ENCODE measurements at regions not wholly inside any gene's neighbourhood (a gene's known extent, or its start where the extent isn't known, plus 50 kb on each side); places are given as distances from the start of the nearest gene placed in this dataset.

GRCh38 chr5:33210978-33211377, 229.8 kb upstream of the TARS1 start:
- Histone ChIP-seq H3K9me3 (no peaks in the 10 kb centered on the region), H3K4me1 (no peaks in the 10 kb centered on the region), H3K27me3 (no peaks in the 10 kb centered on the region), H3K36me3 (no peaks in the 10 kb centered on the region), H3K4me3 (ENCODE audit: low read depth, low read length) (no peak overlapping the region)
- no peak for TF ChIP-seq CTCF (IDR thresholded peaks at IDR 0.05; ENCODE audit: low read depth, low read length)
- DNase-seq = no peak

DNA sequence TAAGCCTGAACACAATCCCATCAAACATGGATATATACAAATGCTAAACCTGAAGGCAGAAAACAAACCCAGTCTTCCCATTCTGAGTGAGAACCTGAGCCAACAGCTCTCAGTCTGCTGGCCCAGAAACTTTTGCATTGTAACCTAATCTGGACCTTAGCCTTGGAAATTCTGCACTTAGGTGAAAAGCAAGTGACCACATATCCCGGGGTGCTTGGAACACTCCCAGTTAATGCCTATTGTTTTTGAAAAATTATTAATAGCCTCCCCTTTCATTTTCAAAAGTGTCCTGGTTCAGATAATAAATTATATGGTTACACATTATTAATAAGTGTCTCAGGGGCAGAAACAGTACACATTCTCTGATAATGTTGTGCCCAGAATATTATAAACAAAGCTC, 228.3 kb upstream of the TARS1 start:
- no peaks in the 10 kb centered on the region for H3K9me3 ChIP-seq
- DNase-seq = no peak
- no peak for TF ChIP-seq CTCF (IDR thresholded peaks at IDR 0.05; ENCODE audit: low read depth, low read length)
- H3K27me3 ChIP-seq = no peaks in the 10 kb centered on the region
- H3K4me1 ChIP-seq = no peaks in the 10 kb centered on the region
- H3K4me3 ChIP-seq (ENCODE audit: low read depth, low read length) = no peak overlapping the region
- H3K36me3 ChIP-seq = no peaks in the 10 kb centered on the region

DNA sequence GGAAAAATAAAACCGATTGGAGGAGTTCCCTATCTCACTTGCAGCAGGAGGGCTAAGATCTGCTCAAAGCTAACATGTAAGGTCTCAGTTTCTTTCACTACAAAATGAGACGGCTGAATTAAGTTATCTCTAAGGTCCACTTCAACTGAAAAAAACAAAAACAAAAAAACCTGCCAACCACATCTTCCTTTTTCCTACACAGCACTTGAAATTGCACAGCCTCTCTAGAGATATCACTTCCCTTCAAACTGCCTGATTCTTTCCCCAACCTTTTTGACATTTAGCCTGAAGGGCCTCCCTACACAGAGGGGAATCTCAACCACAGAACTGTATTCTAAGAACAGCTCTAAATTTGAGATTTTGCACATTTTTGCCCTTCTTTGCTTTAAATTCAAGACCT, 227.9 kb upstream of the TARS1 start:
- Histone ChIP-seq H3K4me1 (no peaks in the 10 kb centered on the region), H3K4me3 (ENCODE audit: low read depth, low read length) (no peak overlapping the region), H3K9me3 (no peaks in the 10 kb centered on the region), H3K36me3 (no peaks in the 10 kb centered on the region), H3K27me3 (no peaks in the 10 kb centered on the region)
- no peak for DNase-seq
- no peak for TF ChIP-seq CTCF (IDR thresholded peaks at IDR 0.05; ENCODE audit: low read depth, low read length)

DNA sequence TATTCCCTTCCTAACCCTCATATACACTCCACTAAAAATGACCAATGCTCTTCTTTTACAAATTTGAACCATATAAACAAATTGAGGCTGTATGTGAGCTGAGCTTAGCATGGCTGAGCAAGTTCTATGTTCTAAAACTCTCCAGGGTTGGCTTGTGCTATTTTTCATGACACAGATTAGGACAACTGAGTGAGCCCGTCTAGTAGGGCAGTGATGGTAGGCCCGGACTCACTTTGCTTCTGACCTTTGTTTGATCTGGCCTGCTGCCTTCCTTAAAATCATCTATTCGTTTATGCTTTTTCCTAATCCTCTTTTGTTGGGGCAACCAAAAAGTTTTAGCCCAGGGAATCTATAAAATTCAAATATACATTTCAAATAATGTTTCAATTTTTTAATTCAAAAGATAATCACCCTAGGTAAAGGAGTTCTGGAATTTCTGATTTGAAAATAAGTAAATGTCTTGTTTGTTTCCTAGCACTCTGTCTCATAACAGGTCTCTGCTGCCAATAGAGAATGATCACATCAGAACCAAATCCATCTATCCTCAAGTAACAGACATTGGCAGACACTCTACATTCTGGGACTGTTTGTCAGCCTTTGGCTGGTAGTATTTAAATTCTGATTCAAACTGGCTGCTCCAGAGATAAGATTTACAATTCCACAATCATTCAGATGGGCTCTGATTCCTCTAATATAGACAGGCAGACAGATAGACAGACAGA, 217.0 kb upstream of the TARS1 start:
- H3K27me3 ChIP-seq = no peaks in the 10 kb centered on the region
- no peak for DNase-seq
- H3K4me3 ChIP-seq (ENCODE audit: low read depth, low read length) = no peak overlapping the region

GRCh38 chr5:33224285-33224961, 216.3 kb upstream of the TARS1 start:
- DNase-seq = no peak
- Histone ChIP-seq H3K36me3 (no peaks in the 10 kb centered on the region), H3K4me3 (ENCODE audit: low read depth, low read length) (no peak overlapping the region), H3K9me3 (no peaks in the 10 kb centered on the region), H3K4me1 (no peaks in the 10 kb centered on the region), H3K27me3 (no peaks in the 10 kb centered on the region)
- no peak for TF ChIP-seq CTCF (IDR thresholded peaks at IDR 0.05; ENCODE audit: low read depth, low read length)

More for the DNA sequence above, 217.0 kb upstream of the TARS1 start:
- H3K9me3 ChIP-seq = no peaks in the 10 kb centered on the region
- no peaks in the 10 kb centered on the region for H3K4me1 ChIP-seq
- H3K36me3 ChIP-seq = no peaks in the 10 kb centered on the region
- no peak for TF ChIP-seq CTCF (IDR thresholded peaks at IDR 0.05; ENCODE audit: low read depth, low read length)

GRCh38 chr5:33227247-33227646, 213.5 kb upstream of the TARS1 start:
- Histone ChIP-seq H3K27me3 (no peaks in the 10 kb centered on the region), H3K36me3 (no peaks in the 10 kb centered on the region), H3K4me3 (ENCODE audit: low read depth, low read length) (no peak overlapping the region), H3K9me3 (no peaks in the 10 kb centered on the region), H3K4me1 (no peaks in the 10 kb centered on the region)
- DNase-seq = no peak
- no peak for TF ChIP-seq CTCF (IDR thresholded peaks at IDR 0.05; ENCODE audit: low read depth, low read length)
